HG03108 (cell line): ENCODE measurements at regions not wholly inside any gene's neighbourhood (a gene's known extent, or its start where the extent isn't known, plus 50 kb on each side); places are given as distances from the start of the nearest gene placed in this dataset.
"Not testable (repeated sequence)": the region's sequence is repeated elsewhere in the genome, so short reads cannot be mapped to it uniquely, and the experiment has no call there.

ENCODE experiments used
- ATAC-seq: cut with Tn5 transposase; IDR thresholded peaks from one replicate; pipeline ENCODE4 v1.9.1; 2021; ENCODE audit warnings: moderate library complexity; ENCODE audit not compliant: unreplicated experiment

GRCh38 chr2:234251326-234252271, 201.1 kb downstream of the SPP2 start:
- no peak for ATAC-seq

- ATAC-seq, result no peak
Observed at GRCh38 chr2:234250926-234251325, 200.4 kb downstream of the SPP2 start.

GRCh38 chr2:234249873-234250272, 199.4 kb downstream of the SPP2 start:
- ATAC-seq, result no peak

- ATAC-seq, result no peak
Observed at GRCh38 chr2:234249034-234249735, 198.7 kb downstream of the SPP2 start.

GRCh38 chr2:234248213-234248710, 197.8 kb downstream of the SPP2 start:
- not testable (repeated sequence) for ATAC-seq

- ATAC-seq, result no peak
Observed at GRCh38 chr2:234247453-234248180, 197.1 kb downstream of the SPP2 start.

- no peak for ATAC-seq
Observed at GRCh38 chr2:234245945-234246344, 195.4 kb downstream of the SPP2 start.

- ATAC-seq, result no peak
Observed at GRCh38 chr2:234243871-234244565, 193.5 kb downstream of the SPP2 start.

GRCh38 chr2:234242459-234242836, 191.9 kb downstream of the SPP2 start:
- ATAC-seq, result no peak

GRCh38 chr2:234241656-234242458, 191.4 kb downstream of the SPP2 start:
- ATAC-seq, result no peak

GRCh38 chr2:234240917-234241316, 190.4 kb downstream of the SPP2 start:
- ATAC-seq, result no peak

- no peak for ATAC-seq
Observed at GRCh38 chr2:234235191-234235590, 184.7 kb downstream of the SPP2 start.

- ATAC-seq, result no peak
Observed at GRCh38 chr2:234231460-234231859, 181.0 kb downstream of the SPP2 start.

- ATAC-seq, result no peak
Observed at GRCh38 chr2:234219046-234219310, 168.5 kb downstream of the SPP2 start.

- ATAC-seq, result no peak
Observed at GRCh38 chr2:234218266-234219045, 168.0 kb downstream of the SPP2 start.

- no peak for ATAC-seq
Observed at GRCh38 chr2:234212534-234212933, 162.0 kb downstream of the SPP2 start.

- ATAC-seq, result no peak
Observed at GRCh38 chr2:234211797-234212196, 161.3 kb downstream of the SPP2 start.

GRCh38 chr2:234206738-234207137, 156.2 kb downstream of the SPP2 start:
- no peak for ATAC-seq

GRCh38 chr2:234204480-234204879, 154.0 kb downstream of the SPP2 start:
- no peak for ATAC-seq
